Stimulated activated CD4-positive, alpha-beta T cell treated with anti-CD3 and anti-CD28 coated beads, Interleukin-1b, Interleukin-23, amount 100 ng/mL, for 24 hours (primary cell): ENCODE measurements at regions not wholly inside any gene's neighbourhood (a gene's known extent, or its start where the extent isn't known, plus 50 kb on each side); places are given as distances from the start of the nearest gene placed in this dataset.

ENCODE experiments used
- DNase-seq, 4 experiments: peaks; one replicate each; pipeline ENCODE4 v3.0.0-alpha.2; 2020; ENCODE audit warnings: low read depth in 4 of 4, low spot score in 1 of 4

GRCh38 chr5:8611067-8611466, 742.1 kb downstream of the MTRR start:
- DNase-seq: no peak

GRCh38 chr5:8613078-8613685, 744.2 kb downstream of the MTRR start:
- no peak for DNase-seq

GRCh38 chr5:8615142-8615858, 746.4 kb downstream of the MTRR start:
- no peak for DNase-seq

- no peak for DNase-seq
Observed at GRCh38 chr5:8628521-8628920, 759.6 kb downstream of the MTRR start.

DNA sequence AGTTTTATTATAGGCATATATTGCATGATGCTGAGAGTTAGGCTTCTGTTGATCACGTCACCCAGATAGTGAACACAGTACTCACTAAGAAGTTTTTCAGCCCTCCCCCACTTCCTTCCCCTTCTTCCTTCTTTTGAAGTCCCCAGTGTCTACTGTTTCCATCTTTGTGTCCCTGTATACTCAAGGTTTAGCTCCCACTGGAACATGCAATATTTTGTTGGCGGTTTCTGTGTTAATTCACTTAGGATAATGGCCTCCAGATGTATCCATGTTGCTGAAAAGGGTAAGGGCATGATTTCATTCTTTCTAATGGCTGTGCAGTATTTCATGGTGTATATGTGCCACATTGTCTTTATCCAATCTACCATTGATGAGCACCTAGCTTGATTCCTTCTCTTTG, 764.3 kb downstream of the MTRR start:
- no peak for DNase-seq

- no peak for DNase-seq
Observed at GRCh38 chr5:8633696-8634095, 764.7 kb downstream of the MTRR start.

DNA sequence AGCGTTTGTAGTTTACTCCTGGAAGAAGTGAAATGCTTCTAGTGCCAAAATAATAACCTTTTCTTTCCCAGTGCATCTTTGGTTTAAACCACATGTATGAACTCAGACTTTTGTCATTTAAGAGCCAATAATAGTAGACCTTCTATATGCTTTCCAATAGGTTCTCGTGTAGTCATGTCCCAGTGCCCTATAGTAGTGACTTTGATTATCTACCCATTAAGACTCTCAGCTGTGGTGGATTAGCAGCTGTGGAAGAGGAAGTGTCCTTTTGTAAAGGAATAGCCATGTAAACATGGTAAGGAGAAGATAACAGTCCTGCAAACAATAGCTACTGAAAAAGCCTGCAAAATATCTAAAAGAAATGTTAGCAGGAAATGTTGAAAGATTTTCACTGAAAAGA, 765.3 kb downstream of the MTRR start:
- no peak for DNase-seq

- no peak for DNase-seq
Observed at GRCh38 chr5:8641786-8642505, 773.0 kb downstream of the MTRR start.

DNA sequence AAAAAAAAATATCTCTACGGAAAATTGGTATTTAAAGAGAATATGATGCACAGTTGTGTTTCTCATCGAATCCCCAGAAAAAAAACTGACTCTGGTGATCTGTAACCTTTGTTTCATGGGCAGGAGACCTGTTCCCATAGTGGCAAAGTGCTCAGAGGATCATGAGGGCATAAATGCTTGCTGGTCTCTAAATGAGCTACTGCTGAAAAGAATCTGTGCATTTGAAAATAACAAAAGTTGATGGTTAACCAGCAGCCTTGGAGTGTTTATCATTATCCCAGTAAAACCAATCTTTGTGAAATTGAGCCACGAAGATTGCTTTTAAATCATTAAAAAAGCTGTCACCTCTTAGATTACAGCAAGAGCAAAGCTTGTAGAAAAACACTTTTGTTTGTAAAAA, 775.4 kb downstream of the MTRR start:
- DNase-seq: no peak

- DNase-seq: no peak
Observed at GRCh38 chr5:8647111-8647510, 778.2 kb downstream of the MTRR start.

DNA sequence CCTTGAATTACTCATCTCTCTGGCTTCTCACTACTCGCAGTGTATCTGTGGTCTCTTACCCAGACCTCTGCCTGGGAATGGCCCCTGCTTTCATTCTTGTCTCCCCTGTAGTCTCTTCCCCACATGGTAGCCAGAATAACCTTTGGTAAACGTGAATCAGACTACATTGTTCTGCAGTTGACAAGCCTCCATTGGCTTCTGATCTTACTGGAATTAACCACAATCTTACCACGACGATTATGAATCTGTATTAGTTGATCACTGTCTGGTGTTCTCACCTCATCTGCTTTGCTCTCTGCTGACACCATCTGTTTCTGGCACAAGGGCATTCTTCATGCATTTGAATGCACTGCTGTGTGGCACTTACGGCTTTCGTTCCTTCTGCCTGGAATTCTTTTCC, 781.2 kb downstream of the MTRR start:
- no peak for DNase-seq

- DNase-seq: no peak
Observed at GRCh38 chr5:8660133-8660893, 791.4 kb downstream of the MTRR start.

DNA sequence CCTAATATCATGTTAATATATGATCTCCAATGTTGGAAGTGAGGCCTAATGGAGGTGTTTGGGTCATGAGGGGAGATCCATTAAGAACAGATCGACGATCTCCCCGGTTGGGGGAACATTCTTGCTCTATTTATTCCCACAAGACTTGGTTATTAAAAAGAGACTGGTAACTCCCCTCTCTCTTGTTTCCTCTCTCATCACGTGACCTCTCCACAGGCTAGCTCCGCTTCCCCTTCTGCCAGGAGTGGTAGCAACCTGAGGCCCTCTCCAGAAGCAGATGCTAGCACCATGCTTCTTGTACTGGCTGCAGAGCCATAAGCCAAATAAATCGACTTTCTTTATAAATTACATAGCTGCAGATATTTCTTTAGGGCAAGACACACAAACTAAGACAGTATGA, 794.4 kb downstream of the MTRR start:
- no peak for DNase-seq

- no peak for DNase-seq
Observed at GRCh38 chr5:8675182-8675581, 806.2 kb downstream of the MTRR start.

DNA sequence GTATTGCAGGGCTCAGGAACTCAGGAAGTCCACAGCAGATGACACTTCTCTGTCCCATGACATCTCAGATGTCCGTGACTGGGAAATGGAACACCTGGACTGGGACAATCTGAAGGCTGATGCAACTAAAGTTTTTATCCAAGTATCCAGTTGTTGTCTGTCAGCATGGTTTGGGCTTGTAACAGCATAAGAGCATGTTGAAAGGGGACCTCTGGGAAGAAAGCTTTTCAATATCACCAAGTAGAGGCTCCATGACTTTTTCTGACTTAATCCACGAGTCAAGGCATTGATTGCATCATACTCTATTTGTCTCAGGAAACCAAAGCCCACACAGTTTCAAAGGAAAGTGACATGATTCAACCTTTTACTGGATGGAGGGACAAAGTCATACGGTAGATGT, 807.7 kb downstream of the MTRR start:
- no peak for DNase-seq

DNA sequence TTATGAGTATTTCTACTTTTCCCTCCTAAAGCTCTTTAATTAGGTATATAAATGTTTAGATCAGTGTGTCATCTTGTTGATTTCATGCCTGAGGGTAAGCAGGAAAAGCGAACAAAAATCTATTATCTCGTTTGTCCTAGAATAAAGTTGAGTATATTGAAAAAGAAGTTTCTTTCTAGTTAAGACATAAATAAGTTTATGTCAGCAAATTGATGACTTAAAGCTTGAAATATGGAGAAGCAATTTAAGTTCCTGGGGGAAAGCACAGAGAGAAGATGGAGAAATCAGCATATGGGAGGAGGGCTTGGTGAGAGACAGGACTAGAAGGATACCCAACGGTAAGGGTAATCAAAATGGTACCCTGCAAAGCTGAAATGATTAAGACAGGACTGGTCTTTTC, 813.4 kb downstream of the MTRR start:
- no peak for DNase-seq

DNA sequence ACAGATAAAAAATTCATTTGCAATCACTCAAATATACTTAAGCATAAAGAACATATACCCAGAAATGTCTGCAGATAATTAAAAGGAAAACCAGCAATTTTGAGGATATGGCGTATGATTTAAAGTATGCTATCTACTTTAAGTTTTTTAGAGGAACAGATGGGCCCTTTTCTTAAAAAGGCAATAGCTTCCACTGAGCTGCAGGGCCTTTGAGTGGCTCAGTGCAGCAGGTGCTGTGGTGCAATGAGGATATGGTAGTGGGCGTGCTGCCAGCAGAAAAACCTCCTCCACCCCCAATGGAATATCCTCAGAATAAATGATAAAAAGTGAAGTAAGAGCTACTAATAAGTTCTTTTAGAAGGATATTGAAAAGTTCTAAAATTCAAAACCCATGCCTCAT, 814.5 kb downstream of the MTRR start:
- no peak for DNase-seq

DNA sequence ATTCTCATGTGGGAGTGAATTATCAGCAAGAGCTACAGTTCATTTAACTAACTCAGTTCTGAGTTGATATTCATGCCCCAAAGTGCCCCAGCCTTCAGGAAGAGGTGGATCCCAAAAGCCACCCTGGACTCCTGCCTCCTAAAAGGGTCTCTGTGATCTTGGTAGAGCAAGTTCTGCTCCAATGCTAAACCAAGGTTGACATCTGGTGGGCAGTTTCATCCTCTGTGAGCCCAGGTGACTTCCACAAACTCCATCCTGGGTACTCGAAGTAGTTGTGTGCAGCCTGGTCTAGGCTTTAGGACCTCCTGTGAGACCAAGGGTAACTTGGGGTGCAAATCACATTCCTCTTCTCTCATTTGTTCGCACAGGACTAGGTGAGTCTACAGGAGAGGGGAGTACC, 816.8 kb downstream of the MTRR start:
- DNase-seq: no peak

DNA sequence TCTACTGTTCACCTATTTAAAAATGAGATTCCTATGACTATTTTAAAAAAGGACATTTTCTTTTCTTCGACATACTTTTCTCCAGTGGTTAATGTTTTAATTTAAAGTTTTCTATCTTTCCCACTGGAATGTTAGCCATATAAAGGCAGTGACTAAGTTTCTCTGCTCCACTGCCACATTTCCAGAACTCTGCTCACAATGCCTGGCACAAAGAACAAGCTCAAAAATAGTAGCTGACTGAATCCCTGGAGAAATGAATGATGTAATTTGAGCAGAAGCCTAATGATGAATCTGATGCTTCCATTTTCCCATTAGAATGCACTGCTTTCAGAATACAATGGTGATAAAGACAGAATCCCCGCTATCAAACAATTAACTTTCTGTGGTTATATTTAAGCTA, 817.8 kb downstream of the MTRR start:
- DNase-seq: no peak

- no peak for DNase-seq
Observed at GRCh38 chr5:8689773-8690172, 820.8 kb downstream of the MTRR start.

GRCh38 chr5:8691221-8691620, 822.3 kb downstream of the MTRR start:
- DNase-seq: no peak

DNA sequence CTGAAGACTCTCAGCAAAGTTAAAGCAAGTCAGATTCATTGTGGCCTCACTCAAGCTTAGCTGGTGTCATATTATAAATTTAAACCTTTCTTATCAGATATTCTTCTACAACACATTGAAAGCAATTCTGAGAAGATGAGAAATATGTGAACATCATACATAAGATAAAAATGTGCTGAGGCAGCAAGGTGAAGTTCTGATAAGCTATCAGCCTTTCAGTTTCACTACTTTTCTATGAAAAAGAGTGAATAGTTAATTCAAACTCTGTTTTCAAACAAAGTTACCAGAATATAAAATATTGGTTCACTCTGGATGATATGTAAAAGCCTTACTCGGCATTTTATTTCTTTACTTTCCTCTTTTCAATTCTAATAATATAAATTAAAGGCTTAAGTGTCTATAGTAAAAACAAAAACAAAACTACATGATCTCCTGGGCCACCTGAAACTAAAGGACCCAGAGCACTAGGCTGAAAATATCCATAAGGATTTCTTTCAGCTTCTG, 824.4 kb downstream of the MTRR start:
- no peak for DNase-seq
